HG02943 (cell line): ENCODE measurements at regions not wholly inside any gene's neighbourhood (a gene's known extent, or its start where the extent isn't known, plus 50 kb on each side); places are given as distances from the start of the nearest gene placed in this dataset.
"Not testable (repeated sequence)": the region's sequence is repeated elsewhere in the genome, so short reads cannot be mapped to it uniquely, and the experiment has no call there.

Source experiments
- ATAC-seq: cut with Tn5 transposase; IDR thresholded peaks from one replicate; pipeline ENCODE4 v1.9.1; 2021; ENCODE audit warnings: mild to moderate bottlenecking, low read depth, moderate library complexity; ENCODE audit not compliant: unreplicated experiment

DNA sequence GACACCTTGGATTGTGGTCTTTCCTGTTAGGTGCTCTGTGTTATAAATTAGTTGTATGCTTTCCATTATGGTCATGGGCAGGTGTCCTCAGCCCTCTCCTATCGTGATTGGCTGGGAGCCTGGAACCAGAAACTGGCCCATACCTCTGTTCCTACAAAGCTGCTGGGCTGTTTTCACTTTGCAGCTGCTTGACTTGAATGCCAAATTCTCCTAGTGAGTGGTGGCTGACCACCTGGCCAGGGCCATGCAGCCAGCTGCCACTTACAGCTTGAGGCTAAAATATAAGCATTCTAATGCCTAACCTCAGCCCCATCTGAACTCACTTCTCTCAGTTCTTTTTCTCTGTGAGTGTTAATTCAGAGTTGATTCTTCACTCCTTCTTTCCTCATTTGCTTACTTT is 239.3 kb upstream of the GBE1 start:
- no peak for ATAC-seq

DNA sequence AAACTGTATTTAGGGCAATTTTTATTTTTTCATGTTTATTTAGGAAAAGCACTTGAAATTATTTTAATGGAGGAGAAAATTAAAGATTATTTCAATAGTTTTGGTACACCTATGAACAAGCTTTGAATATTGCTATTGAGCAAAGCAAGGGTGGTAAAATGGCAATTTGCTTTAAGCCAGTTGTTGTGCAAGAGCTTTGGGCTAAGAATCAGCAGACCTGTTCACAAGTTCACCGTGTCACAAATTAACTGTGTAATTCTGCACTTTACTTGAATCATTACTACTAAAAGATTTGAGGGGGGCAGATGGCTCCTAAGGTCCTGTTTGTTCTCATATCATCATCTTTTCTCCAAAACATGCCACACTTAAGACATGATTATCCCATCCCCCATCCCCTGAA is 238.9 kb upstream of the GBE1 start:
- ATAC-seq, result no peak

DNA sequence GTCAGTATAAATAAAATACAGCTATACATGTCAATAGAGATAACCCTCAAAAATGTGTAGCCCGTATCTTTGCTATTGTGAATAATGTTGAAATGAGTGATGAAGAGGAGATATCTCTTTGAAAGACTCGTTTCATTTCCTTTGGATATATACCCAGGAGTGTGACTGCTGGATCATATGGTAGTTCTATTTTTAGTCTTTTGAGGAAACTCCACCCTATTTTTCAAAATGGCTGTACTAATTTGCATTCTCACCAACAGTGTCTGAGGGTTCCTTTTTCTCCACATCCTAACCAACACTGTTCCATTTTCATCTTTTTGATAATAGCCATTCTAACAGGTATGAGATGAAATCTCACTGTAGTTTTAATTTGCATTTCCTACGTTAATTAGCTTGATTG is 237.5 kb upstream of the GBE1 start:
- no peak for ATAC-seq

DNA sequence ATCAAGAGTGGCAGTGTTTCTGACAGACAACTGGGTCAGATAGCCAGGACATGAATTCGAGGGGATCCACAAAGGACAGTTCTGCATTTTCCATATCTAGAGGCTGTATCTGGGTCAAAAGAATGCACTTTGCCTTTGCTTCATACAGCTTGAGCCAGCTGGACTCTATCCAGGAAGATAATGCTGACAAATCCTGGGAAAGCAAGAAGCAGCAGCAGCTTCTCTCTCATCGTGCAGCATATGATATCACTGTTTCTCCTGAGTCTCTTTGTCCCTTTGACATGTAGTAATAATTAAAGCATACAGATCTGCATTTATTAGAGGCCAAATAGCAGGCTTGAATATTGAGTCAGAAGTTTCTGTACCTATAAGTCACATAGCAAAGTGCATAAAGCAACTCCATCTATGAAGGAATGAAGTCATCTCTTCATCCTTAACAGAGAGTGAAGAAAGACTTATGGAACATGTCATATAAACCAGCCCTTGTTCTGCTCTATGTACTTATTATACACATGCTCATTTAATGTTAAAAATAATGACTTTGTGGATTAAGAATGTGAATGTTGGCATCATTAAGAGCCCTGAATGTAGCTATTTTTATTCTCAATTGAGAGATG is 236.8 kb upstream of the GBE1 start:
- ATAC-seq, result no peak

DNA sequence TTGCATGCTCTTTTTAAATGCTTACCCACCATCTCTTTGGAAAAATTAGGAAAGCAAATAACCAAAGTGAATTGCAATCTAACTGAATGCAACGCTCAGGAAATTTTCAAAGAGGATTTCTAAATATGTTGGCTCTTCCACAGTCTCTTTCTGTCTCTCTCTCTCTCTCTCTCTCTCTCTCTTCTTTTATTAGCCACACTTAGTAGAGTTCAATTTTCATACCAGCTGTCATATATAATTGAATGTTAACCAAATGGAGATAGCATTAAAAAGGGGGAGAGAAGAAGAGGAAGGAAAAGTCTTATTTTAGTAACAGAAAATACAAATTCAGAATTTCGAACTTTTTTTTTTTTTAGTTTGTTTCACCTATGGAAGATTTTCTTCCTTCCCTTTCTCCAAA is 235.9 kb upstream of the GBE1 start:
- ATAC-seq, result no peak

DNA sequence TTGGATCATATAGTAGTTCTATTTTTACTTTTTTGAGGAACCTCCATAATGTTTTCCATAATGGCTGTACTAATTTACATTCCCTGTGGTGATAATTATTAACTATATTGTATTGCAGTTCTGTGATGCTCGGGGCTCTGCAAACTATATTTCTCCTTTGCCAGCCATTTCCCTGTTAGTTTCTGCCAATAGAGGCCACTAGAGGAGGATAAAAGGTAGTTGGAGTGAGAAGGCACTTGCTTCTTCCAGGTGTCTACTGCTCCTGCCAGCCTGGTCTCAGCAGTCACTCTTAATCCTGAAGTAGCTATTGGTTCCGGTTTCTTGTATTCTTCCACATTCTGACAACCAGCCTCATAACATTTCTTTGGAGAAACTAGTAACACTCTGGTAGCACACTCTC is 233.9 kb upstream of the GBE1 start:
- no peak for ATAC-seq

DNA sequence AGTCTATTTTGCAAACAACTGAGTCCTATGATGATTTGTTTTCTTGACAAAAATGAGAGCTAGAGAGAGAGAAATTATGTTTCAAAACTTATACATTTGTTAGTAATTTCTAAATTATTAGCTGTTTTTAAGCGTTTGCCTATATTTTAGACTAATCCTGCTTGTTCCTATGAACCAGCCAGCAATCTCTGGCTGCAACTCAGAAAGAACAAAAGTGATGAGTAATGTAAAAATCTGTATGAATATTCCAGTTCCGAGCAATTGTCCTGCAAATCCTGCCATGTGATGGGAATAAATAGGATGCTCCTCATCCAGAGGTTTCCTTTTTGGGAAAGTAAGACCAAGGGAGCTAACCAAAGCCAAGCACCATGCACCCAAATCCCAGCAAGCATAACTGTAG is 228.3 kb upstream of the GBE1 start:
- no peak for ATAC-seq

DNA sequence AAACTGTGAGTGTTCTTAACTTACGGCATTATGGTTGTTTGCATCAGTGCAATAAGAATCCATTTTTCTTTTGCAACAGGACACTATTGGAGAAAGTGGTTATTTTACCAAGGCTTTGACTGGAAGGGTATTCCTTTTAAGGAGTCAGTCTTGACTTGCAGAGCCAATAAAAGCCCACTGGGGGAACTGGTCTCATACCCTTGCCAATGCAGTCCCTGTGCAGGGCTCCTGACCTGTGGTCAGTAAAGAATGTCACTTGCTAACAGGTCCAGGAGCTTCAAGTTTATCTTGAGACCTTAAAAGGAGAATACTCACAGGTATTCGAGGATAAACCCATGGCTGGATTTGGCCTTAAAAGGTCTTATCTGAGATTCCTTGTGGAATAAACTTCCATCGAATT is 227.8 kb upstream of the GBE1 start:
- ATAC-seq, result no peak

DNA sequence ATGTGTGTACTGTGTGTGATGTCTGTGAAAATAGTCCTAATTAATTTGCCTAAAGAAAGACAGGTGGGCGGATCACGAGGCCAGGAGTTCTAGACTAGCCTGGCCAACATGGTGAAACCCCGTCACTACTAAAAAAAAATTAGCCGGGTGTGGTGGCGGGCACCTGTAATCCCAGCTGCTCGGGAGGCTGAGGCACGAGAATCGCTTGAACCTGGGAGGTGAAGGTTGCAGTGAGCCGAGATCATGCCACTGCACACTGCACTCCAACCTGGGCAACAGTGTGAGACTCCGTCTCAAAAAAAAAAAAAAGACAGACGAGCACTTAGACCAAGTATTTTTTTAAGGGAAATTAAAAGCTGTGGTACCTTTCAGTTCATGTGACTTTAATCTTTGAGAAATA is 226.0 kb upstream of the GBE1 start:
- not testable (repeated sequence) for ATAC-seq

DNA sequence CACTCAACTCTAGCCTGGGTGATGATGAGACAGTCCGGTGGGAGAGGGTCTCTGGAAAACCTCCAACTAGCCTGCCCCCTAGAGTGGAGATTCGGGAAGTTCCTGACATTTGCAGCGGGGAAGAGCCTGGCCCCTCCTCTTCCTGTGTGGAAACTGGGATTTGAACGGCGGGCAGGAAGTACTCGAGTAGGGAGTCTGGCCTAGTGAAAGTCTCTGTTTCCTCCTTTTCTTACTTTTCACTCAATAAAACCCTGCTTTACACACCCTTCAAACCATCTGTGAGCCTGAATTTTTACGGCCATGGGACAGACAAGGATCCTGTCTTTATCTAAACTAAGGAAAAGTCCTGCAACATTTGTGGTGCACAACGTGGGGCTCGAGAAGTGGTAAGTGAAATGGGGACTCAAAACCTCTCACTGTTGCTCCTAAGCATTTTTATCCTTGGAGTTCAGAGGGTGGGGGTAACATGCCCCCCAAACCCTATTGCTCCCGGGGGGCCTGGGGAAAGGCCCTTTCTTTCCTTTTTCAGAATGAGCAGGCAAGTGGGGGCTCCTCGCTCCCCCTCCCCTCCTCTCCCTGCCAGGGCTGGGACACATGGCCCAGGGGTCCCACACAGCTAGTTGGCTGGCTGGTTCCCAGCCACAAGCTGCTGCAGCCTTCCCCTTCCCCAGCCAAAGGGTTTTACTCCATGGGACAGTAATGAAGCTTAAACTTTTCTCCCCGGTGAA is 224.7 kb upstream of the GBE1 start:
- ATAC-seq, result no peak

DNA sequence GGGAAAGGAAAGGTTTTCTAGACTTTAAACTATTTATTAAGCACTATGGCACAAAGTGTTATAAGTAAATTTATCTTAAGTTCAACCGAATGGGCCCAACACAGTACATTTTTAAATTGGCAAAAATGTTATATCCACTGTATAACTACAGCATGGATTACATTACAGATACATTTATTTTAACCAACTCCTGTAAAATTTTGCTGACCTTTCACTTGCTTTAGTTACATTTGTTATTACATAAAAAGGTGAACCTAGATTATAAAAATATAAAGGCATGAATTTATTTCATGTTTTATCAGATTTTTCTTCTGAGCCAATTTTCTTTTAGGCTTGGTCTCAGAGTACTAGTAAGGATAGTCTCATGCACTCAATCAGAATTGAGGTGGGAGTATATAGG is 221.9 kb upstream of the GBE1 start:
- ATAC-seq, result no peak

DNA sequence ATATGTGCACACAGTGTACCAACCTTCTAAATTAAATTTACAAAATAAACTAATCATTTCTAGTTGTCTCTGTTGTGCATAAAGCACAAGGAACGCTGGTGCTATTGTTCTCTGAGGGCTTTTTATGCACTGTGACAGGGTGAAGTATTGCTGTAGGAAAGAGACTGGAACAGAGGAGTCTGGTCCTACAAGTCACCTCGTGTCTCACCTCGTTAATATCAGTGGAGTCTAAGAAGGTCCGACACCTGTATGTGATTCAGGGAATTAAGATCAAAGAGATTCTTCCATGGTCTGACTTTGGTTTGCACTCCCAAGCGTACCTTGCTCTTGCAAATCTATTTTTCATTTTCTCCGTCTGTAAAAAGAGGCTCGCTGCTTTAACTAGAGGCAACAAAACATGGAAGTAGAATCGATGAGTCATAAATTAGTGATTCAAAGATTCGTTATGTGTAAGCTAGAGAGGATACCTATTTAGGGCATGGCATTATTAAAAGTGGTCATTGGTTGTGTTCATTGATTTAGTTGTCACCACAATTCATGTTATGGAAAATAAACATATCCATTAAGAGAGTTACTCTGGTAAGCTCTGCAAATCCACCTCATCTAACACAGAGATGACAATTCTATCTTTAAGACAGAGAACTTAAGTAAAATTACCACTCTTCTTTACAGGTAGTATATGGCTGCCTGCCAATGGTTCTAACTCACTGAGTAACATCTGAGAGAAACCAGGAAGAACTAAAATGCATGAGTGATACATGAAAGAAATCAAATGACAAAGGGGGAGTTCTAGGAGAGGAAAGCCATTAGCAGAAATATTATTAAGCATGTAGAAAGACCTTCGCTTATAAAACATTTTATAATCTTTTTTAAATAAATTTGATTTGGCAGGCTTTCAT is 219.4 kb upstream of the GBE1 start:
- no peak for ATAC-seq

DNA sequence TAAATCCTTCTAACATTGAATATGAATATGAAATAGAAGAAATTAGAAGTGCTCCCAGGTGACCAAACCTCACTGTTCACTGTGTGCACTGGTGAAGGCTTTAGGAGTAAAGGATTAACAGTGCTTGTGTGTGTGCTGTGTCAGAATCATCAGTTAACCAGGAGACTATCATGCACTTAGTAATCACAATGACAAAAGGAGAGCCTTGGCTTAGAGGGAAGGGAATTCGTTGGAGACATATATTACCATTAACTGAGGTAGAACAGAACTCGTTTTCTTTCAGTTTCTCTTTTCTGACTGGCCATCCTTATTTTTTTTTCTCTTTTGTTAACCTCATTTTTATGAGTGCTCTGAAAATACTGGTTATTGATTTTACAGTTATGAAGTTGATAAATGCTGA is 213.3 kb upstream of the GBE1 start:
- ATAC-seq, result no peak

DNA sequence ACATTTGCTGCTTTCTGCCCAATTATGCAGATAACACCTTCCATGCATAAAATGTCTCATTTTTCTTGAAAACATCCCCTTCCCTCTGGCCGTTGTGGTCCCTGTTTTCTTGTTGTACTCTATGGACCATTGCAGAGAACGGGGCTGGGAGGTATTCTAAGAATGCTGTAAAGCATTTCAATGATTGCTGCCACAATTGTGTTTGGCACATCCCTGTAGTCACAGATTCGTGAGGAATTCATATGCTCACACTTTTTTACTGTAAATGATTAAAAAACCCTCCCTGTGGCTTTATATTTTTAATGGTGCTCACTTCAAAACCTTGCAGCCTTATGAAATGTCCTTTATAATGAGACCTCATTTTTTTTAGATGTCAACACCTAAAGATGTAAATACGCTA is 207.2 kb upstream of the GBE1 start:
- no peak for ATAC-seq

DNA sequence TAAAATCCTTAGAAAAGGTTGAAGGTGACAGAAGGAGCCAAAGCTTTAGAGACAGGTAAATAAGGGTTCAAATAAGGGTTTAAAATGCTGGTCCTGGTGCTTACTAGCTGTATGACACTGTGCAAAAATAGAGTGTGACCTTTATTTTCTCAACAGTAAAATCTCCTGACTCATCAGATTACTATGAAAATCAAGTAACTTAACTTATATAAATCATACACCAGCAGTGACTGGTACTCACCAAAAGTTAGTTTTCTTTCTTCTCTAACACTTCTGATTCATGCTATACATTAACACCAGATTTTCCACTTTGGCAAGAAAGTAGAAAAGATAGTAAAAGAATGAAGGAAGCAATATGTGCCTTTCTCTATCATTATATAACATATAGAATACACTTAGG is 205.9 kb upstream of the GBE1 start:
- no peak for ATAC-seq

DNA sequence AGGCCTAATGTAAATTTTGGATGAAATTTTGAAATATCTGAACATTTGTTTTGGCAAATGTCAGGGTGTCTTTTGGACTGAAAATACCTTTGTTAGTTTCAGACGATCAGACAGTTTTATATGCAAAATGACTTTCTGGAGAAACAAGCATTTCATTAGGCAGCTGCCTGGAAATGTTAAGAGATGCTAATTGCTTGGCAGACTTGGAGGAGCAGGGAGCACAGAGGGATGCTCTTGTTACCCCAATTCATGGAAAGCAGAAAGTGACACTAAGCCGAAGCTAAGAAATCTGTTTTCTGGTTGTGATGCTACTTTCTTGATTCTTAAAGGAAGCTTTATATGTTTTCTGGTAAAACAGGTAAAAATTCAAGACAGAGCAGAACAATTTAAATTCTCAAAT is 204.3 kb upstream of the GBE1 start:
- ATAC-seq, result no peak

DNA sequence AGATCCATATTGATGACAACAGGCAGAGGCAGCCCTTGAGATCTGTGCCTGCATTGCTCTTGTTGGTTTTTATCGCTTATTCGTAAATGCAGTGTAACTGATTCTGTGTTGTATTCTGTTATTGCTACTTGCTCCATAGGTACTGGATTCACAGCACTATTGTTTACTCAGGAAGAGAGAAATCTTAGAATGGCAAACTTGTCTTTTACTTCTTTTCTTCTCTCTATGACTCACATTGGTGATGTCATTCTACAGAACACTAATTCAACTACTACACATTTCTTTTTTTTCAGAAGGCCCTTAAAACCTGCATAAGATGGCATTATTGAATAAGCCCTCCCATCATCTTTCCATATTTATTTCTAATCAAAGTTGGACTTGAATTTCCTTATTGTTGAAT is 201.0 kb upstream of the GBE1 start:
- ATAC-seq, result no peak

DNA sequence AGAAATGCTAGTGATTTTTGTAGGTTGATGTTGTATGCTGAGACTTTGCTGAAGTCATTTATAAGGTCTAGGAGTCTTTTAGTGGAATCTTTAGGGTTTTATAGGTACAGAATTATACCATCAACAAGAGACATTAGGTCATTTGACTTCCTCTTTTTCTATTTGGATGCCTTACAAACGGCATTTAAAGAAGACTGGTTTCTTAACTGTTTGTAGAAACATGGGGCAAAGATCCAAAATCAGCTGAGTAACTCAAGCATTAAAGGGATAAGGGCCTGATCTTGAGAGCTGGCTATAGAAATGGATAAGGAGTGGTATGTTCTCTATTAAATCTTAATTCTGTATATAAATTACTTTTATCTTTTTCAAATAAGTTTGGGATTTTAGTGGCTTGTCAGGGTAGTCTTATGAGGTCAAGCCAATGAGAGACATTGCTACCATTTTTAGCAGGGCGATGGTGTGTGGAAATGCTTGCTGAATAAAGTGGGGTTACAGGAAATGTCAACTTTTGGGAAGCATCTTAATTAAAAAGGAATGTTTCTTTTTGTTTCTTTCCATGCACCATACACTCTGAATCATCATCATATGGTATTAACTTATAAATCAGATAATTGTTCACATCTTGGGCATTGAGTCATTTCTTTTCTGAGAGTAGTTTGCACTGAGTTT is 197.7 kb upstream of the GBE1 start:
- no peak for ATAC-seq

DNA sequence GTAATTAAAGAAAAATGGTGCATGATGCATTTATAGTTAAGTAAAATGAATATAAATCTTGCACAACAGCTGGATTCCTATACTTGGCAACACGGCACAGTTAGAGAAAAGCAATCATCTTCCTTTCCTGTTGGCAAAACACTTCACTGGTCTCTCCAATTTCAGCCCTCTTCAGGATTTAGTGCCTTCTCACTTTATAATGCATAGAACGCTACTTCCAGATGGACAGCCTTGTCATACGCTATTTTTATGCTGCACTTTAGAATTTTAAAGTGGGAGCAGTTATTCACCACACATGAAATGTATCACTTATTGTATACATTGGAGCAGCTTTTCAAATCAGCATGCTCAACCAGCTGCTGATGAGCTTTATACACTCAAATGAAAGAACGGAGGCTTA is 194.4 kb upstream of the GBE1 start:
- ATAC-seq, result no peak

DNA sequence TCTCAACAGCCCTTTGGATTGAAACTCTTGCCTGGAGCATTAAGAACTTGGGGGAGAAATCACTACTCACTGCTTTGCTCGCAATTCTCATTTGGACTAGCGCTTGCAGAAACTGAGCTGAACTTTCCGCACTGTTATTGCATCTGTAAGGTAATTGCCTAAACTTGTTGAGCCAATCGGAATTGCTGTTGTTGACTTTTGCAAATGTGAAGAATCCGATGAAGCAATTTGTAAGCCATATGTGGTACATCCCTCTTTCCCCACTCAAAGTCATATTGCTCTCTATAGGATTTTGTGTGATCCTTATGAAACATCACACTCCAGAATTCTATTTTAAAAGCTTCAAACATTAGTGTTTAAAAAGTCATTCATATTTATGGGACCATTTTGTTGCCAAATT is 191.7 kb upstream of the GBE1 start:
- ATAC-seq, result no peak

DNA sequence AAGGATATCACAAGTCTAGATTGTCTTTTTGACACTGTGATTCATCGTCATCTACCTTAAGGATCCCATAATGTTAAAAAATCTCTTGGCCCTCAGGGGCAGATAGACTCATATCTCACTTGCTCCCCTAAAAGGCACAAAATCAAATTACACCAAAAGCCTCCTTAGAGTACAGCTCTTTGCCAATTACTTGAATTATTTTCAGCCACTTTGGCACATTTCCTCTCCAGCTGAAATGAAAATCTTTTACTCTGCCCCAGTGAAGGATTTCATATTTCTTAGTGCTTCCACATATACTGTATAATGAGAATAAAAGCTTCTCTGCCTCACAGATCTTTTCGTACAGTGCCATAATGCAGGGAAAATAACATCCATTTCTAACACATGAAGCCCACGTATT is 190.7 kb upstream of the GBE1 start:
- ATAC-seq, result no peak
